Amniotic epithelial cell (primary cell): ENCODE measurements at regions not wholly inside any gene's neighbourhood (a gene's known extent, or its start where the extent isn't known, plus 50 kb on each side); places are given as distances from the start of the nearest gene placed in this dataset.
A peak's percentile ranks its signal among the peaks of the same experiment; 100 is the strongest.

Experiments
- DNase-seq: peaks from one replicate; pipeline ENCODE4 v3.0.0-alpha.2; 2010; ENCODE audit warnings: low read depth

- no peak for DNase-seq
Observed at GRCh38 chr13:106129993-106130392, 405.5 kb downstream of the EFNB2 start.

- DNase-seq, result no peak
Observed at GRCh38 chr13:106129273-106129672, 406.2 kb downstream of the EFNB2 start.

DNA sequence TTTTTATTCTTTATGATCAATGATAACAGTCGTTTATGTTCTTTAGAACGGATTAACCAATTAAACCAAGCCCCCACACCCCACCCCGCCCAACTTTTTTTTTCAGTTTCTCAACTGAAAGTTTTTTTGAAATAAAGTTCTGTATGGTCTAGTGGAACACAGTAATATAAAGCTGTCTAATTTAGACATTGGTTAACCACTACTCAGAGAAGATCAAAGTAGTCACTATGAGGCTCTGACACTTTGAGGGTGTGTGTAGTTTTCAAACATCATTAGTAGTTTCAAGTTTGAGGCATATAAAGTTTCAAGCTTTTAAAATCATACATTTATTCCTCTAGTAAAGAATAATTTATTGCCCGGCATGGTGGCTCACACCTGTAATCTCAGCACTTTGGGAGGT, 413.2 kb downstream of the EFNB2 start:
- no peak for DNase-seq

DNA sequence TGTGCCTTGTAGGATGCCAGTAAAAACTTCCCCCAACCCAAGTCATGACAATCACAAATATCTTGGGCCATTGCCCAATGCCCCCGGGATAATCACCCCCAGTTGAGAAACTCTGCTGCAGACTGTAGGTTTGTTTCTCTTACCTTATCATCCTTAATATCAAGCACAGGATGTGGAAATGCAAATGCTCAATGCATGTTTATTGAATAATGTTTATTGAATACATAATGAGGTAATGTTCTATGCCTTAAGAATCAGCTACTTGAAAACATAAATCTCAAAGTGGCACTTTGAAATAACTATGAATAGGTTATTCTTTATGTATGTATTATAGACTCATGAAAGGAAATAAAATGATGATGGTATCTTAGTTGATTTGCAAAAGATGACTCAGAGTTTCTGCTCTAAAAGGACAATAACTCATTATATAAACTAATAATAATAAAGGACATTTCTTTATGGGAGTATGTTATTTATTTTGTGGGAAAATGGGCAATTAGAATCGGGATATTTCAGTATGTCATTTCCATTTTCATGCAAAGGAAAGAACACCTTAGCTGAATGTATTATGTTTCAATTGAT, 414.2 kb downstream of the EFNB2 start:
- DNase-seq, result no peak

GRCh38 chr13:106118996-106119395, 416.5 kb downstream of the EFNB2 start:
- no peak for DNase-seq

DNA sequence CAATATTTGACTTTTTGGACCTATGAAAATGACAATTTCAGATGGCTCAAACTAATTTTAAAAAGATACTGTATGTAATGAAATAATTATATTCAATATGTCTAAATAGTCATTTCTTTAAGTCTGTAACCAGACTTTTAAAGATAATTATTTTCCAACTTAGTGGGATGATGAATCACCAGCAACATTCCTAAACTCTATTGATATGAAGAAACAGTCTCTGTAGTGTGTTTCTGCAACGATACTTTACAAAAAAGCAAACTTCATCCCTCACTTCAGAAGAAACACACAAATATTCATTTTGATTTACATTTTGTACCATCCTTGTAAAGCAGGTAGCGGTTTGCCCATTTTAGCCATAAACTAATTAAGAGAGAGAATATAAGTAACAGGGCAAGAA, 417.4 kb downstream of the EFNB2 start:
- peak; percentile 17 for DNase-seq

DNA sequence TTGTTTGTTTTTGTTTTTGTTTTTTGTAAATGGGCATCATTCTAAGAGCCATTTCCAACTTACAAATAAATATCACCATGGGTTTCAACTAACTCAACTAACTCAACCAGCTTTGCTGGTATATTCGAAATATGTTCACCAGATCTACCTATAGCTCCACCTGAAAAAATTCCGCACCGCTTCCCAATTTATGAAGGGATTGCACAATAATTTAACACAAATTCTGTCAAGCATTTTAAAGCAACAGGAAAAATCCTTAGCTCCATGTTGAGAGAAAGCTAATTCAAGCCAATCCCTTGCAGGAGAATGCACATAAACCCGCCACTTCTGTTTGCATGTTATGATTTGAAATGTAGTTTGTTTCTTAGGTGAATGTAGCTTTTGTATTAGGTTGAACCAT, 417.8 kb downstream of the EFNB2 start:
- no peak for DNase-seq

DNA sequence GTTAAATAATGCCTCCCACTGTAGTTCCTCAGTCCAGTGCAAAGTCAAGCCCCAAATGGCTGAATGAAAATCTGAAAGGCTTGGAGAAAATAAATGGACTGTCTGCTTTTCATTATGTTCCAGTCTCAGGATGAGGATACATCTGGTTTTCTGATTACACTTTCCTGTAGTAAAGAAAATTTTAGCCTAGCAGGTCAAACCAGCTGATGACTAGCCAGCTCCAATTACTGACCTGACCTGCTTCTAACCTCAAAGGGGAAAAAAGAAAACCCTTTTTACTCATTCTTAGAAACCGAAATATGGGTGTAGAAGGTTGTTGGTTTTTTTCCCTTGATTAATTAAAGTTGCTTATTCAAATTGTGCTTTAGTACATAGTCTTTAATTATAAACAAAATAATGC, 418.4 kb downstream of the EFNB2 start:
- DNase-seq, result no peak

DNA sequence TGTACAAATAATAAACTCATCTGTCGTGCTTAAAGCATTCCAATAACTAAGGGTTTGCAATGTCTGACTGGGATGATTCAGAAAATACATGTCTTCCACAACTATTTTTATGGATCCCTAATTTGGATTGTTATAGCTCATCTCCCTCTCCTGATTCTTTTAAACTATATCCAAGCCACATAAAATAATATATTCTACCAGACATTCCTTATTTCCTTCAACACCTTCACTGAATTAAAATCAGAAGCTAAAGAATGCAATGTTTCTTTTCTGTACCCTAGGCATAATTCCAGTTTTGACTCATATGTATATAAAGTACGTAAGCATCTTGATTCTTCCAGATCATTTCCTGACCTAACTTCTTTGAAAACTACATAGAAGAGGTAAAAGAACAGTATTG, 420.4 kb downstream of the EFNB2 start:
- no peak for DNase-seq

DNA sequence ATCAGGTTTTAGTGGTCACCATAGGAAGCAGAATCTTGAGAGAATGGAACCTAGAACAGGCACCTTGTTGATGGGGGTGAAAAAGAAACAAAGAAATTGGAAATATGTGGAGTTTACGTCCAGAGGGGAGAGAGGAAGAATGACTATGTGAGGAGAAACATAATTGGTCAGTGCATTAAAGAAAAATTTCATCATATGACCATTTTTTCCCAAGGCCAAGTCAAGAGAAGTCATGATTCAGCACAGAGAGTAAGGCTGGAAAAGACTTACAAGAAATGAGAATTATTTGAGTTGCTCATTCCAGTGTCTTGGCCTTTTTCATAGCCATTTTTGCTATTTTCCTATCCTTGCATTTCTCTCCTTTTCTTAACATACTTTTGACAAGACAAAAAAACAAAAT, 421.7 kb downstream of the EFNB2 start:
- peak; percentile 40 for DNase-seq

- no peak for DNase-seq
Observed at GRCh38 chr13:106112191-106112590, 423.3 kb downstream of the EFNB2 start.

- no peak for DNase-seq
Observed at GRCh38 chr13:106110241-106110855, 425.1 kb downstream of the EFNB2 start.

DNA sequence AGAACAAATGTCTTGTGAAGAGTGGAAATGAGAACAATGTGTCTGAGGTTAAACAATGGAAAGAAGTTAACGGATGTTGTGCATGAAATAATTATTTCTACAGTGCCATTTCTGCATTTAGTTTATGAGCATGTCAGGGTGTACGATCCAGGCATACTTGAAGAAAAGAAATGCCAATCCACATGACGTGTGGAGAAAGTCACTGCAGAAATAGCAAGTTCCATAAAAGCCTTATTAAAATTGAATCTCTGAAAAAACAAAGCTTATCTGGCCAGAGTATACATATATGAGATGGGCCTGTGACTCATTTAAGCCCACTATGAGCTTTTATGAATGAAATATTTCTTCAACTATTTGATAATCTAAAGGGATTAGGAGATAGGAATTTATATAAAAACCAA, 426.1 kb downstream of the EFNB2 start:
- peak; percentile 32 for DNase-seq

GRCh38 chr13:106108346-106108745, 427.1 kb downstream of the EFNB2 start:
- no peak for DNase-seq

- DNase-seq, result no peak
Observed at GRCh38 chr13:106107061-106107460, 428.4 kb downstream of the EFNB2 start.

DNA sequence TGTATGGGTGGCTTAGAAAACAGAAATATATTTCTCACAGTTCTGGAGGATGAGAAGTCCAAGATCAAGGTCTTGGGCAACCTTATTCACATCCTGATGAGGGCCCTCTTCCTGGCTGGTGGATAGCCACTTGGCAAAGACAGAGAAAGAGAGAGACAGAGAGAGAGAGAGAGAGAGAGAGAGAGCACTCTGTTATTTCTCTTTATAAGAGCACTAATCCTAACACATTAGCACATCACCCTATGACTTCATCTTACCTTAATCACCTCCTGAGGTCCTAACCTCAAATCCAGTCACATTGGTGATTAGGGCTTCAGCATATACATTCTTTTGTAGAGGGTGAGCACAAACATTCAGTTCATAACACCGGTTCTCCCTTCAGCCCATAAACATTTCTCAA, 430.3 kb downstream of the EFNB2 start:
- peak; percentile 62 for DNase-seq

GRCh38 chr13:106104281-106104901, 431.1 kb downstream of the EFNB2 start:
- peak; percentile 75 for DNase-seq

GRCh38 chr13:106103779-106104178, 431.7 kb downstream of the EFNB2 start:
- peak; percentile 71 for DNase-seq

DNA sequence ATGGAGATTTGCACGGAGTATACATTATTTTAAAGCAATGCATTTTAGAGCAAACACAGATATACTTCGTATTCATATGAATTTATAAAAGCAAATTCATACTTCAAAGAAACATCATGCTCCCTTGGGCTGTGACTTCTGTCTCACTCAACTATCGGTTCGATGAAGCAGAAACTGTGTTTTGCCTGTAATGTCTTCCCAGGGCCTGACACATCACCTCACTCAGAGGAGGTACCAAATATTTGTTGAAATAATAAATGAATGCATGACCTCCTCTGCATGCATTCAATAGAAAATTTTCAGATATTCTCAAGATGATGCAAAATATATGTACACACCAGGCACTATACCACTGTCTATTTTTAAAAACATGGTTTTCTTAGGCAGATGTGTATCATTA, 432.7 kb downstream of the EFNB2 start:
- DNase-seq, result no peak

DNA sequence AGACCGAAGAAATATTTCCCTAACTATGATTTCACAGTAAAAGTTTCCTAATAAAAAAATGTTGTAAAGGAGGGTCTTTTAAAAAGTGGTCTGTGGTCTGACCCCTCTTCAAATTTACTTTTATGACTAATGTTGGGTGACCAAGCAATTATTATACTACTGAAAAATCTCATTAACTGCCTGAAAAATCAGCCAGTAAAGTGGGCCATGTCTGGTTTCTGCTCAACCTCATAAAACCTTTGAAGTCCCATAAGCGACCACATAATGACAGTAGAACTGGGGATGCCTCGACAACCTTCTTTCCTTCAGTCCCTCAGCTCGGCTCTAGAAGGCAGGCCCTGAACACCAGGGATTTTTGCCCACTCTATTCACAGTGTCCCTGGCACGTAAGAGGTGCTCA, 434.3 kb downstream of the EFNB2 start:
- DNase-seq, result no peak

DNA sequence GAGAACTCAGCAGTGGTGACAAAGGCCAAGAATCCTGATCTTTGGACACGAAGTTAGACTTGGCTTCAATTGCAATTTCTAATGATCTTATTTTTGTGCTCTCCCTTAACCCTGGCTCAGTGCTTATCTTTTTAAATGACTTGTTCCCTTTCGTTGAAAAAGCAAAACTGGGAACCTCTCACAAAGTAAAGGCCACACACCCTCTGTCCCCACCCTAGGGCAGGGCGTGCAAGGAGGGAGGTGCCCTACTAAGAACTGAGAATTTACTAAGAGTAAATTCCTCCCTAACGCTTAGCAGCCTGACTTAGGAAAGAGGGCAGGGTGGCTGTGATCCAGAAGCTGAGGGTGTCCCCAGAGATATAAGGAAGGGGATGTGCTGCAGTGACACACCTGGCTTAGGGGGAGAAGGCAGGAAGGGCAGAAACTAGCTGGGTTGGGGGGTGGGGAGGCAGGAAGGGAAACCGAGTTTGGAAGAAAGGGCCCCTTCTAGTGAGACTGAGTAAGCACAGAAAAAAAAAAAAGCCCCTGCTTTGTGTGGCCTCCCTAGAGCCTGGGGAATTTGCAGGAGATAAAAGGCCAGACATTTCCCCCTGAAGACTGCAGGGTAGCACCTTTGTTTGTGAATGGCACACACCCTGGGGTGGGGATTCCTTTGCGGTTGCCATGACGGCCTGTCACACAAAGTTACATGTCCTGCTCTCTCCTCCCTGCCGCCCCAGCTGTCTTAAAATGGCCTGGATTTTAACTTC, 435.1 kb downstream of the EFNB2 start:
- no peak for DNase-seq

DNA sequence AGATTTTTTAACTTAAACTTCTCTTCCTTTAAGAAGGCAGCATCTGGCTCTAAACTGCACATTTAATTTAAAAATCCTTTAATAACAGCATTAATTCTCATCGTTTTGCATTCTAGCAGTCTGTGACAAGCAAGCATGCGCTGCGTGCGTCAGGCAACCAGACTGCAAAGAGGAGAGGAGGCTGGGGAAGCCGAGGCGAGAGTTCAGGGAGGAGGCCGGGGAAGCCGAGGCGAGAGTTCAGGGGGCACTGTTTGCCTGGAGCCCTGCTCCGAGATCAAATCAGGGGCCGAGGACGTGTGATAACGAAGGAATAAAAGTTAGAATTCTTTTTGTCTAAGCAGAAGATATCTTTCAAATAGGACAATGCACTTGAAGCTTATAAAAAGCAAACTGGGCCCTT, 435.7 kb downstream of the EFNB2 start:
- no peak for DNase-seq

DNA sequence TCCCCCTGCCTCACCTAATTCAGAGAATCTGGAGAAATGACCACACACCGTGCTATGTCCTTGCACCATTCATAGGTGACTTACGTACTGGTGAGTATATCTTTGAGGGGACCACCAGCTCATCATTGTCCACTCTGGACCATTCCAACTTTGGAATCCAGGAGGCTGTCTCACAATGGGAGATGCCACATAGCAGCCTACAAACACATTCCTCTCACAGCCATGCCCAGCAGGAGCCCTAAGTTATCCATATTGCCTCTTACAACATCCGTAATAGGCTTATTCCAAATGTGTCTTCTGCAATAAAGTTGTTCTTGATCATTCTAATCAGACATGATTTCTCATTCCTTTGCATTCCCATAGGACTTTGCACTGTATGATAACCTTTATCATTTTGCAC, 436.7 kb downstream of the EFNB2 start:
- DNase-seq, result no peak
